Mesendoderm (in vitro differentiated cells): ENCODE measurements at regions not wholly inside any gene's neighbourhood (a gene's known extent, or its start where the extent isn't known, plus 50 kb on each side); places are given as distances from the start of the nearest gene placed in this dataset.

Experiments used
- DNase-seq: peaks from one replicate; pipeline ENCODE4 v3.0.0; 2013
- H2AK5ac ChIP-seq: 2 replicates; pipeline ENCODE4 v1.6.1; 2013; ENCODE audit warnings: low read length, inconsistent platforms
- H2BK120ac ChIP-seq: 2 replicates; pipeline ENCODE4 v1.6.1; 2013; ENCODE audit warnings: low read depth, mild to moderate bottlenecking, low read length, moderate library complexity, mixed read lengths
- H2BK15ac ChIP-seq: replicated peaks from 2 replicates; pipeline ENCODE4 v1.6.1; 2013; ENCODE audit warnings: low read depth, mild to moderate bottlenecking, moderate library complexity
- H2BK5ac ChIP-seq: 2 replicates; pipeline ENCODE4 v1.6.1; 2013; ENCODE audit warnings: low read length, inconsistent platforms
- H3K18ac ChIP-seq: 2 replicates; pipeline ENCODE4 v1.6.1; 2013; ENCODE audit warnings: mild to moderate bottlenecking, low read length, mixed read lengths
- H3K23ac ChIP-seq: one replicate; pipeline ENCODE4 v1.6.1; 2013; ENCODE audit warnings: low read length
- H3K27ac ChIP-seq: 2 replicates; pipeline ENCODE4 v1.5.1; 2013; ENCODE audit warnings: low read depth, mild to moderate bottlenecking, inconsistent platforms, low read length, moderate library complexity
- H3K27me3 ChIP-seq: 2 replicates; pipeline ENCODE4 v1.6.1; 2013; ENCODE audit warnings: low read length, control low read depth, mild to moderate bottlenecking, inconsistent platforms; ENCODE audit not compliant: insufficient read depth, poor library complexity
- H3K36me3 ChIP-seq: 2 replicates; pipeline ENCODE4 v1.6.1; 2013; ENCODE audit warnings: low read length, inconsistent platforms; ENCODE audit not compliant: control insufficient read depth, insufficient read depth
- H3K4ac ChIP-seq: one replicate; pipeline ENCODE4 v1.6.1; 2013; ENCODE audit warnings: low read depth, mild to moderate bottlenecking, low read length, moderate library complexity
- H3K4me1 ChIP-seq: 2 replicates; pipeline ENCODE4 v1.6.1; 2013; ENCODE audit warnings: low read depth, low read length, inconsistent platforms; ENCODE audit not compliant: control insufficient read depth
- H3K4me2 ChIP-seq: 2 replicates; pipeline ENCODE4 v1.6.1; 2013; ENCODE audit warnings: low read length
- H3K4me3 ChIP-seq: 2 replicates; pipeline ENCODE4 v1.5.1; 2013; ENCODE audit warnings: mild to moderate bottlenecking, low read length
- H3K56ac ChIP-seq: one replicate; pipeline ENCODE4 v1.6.1; 2013; ENCODE audit warnings: low read length
- H3K79me1 ChIP-seq: 2 replicates; pipeline ENCODE4 v1.6.1; 2013; ENCODE audit warnings: low read length, inconsistent platforms
- H3K79me2 ChIP-seq: 2 replicates; pipeline ENCODE4 v1.6.1; 2013; ENCODE audit warnings: mild to moderate bottlenecking, low read length; ENCODE audit not compliant: control insufficient read depth, insufficient read depth
- H3K9ac ChIP-seq: 2 replicates; pipeline ENCODE4 v1.6.1; 2013; ENCODE audit warnings: low read length, inconsistent platforms
- H4K5ac ChIP-seq: one replicate; pipeline ENCODE4 v1.6.1; 2013; ENCODE audit warnings: low read length
- H4K8ac ChIP-seq: one replicate; pipeline ENCODE4 v1.6.1; 2013; ENCODE audit warnings: low read depth, mild to moderate bottlenecking, control low read depth, low read length, moderate library complexity
- WGBS: extraction: QIAGEN DNeasy Blood & Tissue Kit; methylation state at CpG from one replicate; pipeline ENCODE4 v1.1.7; 2013; ENCODE audit warnings: low lambda C conversion rate, missing lambda C conversion rate; ENCODE audit not compliant: insufficient coverage; ENCODE audit errors: extremely low coverage; 5-methylcytosine and 5-hydroxymethylcytosine counted together

DNA sequence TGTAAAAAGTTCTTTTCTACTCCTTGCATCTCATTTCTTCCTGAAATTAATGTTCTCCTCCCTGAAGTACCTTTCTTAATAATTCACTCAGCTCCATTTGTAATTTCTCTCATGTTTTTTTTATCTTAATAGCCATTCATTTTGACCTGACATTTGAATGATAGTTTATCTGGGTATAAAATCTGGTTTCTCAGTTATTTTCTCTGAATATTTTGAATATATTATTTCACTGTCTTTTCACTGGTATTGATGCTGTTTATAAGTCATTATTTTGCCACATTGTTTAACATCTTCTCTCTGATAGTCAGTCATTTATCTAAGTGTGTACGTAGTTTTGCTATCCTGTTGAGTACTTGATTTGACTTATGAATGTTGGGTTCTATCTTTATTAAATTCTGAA is 68.8 kb upstream of the ARHGAP18 start:
- Histone ChIP-seq H3K79me2 (no peaks in the 10 kb centered on the region), H3K79me1 (no peaks in the 10 kb centered on the region), H3K27ac (no peak overlapping the region), H4K8ac (no peak overlapping the region), H3K4me3 (no peak overlapping the region), H3K23ac (no peak overlapping the region), H3K4ac (no peak overlapping the region), H3K27me3 (no peaks in the 10 kb centered on the region), H2BK15ac (no peak overlapping the region), H4K5ac (no peak overlapping the region), H3K4me2 (no peak overlapping the region), H3K9ac (no peak overlapping the region), H3K36me3 (no peaks in the 10 kb centered on the region), H3K18ac (no peak overlapping the region), H3K4me1 (no peaks in the 10 kb centered on the region), H3K56ac (no peak overlapping the region), H2BK120ac (no peak overlapping the region), H2BK5ac (no peak overlapping the region), H2AK5ac (no peak overlapping the region)
- no peak for DNase-seq
- no CpG with 5 or more reads among the region's 1 CpG for WGBS

DNA sequence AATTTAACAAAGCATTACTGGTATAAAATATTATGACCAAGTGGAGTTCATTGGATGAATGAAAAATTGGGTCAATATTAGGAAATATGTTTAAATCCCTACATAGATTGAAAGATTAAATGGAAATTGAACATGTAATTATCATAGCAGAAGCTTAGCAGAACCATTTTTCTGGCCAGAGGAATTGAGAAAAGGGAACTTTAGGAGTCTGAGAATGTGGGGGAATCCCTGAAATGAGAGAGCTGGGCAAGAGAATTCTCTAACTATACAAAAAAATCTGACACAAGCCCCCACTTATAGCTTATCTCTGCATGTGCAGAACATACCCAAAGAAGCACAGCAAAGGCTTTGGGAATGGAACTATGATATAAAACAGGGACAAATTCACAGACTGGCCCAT is 67.4 kb upstream of the ARHGAP18 start:
- no peaks in the 10 kb centered on the region for H3K27me3 ChIP-seq
- no peak for DNase-seq
- no peak overlapping the region for H2AK5ac ChIP-seq
- H2BK5ac ChIP-seq = no peak overlapping the region
- no peak overlapping the region for H4K5ac ChIP-seq
- no peak overlapping the region for H3K23ac ChIP-seq
- H3K4me1 ChIP-seq = no peaks in the 10 kb centered on the region
- H3K79me2 ChIP-seq = no peaks in the 10 kb centered on the region
- no peak overlapping the region for H3K9ac ChIP-seq
- no peak overlapping the region for H3K56ac ChIP-seq
- H2BK15ac ChIP-seq = no peak overlapping the region
- no peak overlapping the region for H3K4ac ChIP-seq
- H3K4me2 ChIP-seq = no peak overlapping the region
- H4K8ac ChIP-seq = no peak overlapping the region
- H3K18ac ChIP-seq = no peak overlapping the region
- H2BK120ac ChIP-seq = no peak overlapping the region
- no peak overlapping the region for H3K27ac ChIP-seq
- no peaks in the 10 kb centered on the region for H3K79me1 ChIP-seq
- no peak overlapping the region for H3K4me3 ChIP-seq
- H3K36me3 ChIP-seq = no peaks in the 10 kb centered on the region

DNA sequence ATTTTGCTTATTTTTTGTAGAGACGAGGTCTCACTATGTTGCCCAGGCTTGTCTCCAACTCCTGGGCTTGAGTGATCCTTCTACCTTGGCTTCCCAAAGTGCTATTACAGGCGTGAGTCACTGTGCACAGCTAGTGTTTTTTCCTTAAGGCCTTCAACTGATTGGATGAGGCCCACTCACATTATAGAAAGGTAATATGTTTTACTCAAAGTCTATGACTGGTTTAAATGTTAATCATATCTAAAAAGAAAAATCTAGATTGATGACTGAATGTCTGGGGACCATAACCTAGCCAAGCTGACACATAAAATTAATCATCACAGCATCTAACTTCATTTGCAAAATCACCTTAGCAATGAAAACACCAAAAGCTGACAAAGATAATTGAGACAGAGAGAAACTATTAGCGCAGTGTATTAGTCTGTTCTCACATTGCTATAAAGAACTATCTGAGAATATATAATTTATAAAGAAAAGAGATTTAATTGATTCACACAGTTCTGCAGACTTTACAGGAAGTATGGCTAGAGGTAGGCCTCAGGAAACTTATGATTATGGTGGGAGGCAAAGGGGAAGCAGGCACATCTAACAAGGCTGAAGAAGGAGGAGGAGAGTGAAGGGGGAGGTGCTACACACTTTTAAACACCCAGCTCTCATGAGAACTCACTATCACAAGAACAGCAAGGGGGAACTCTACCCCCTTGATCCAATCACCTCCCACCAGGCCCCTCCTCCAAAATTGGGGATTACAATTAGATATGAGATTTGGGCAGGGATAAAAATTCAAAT is 66.8 kb upstream of the ARHGAP18 start:
- no peak overlapping the region for H2BK120ac ChIP-seq
- H3K27ac ChIP-seq = no peak overlapping the region
- H3K18ac ChIP-seq = no peak overlapping the region
- no peak overlapping the region for H3K23ac ChIP-seq
- H3K27me3 ChIP-seq = no peaks in the 10 kb centered on the region
- H3K4ac ChIP-seq = no peak overlapping the region
- H2BK15ac ChIP-seq = no peak overlapping the region
- no peak overlapping the region for H2BK5ac ChIP-seq
- H2AK5ac ChIP-seq = no peak overlapping the region
- H4K5ac ChIP-seq = no peak overlapping the region
- H3K4me2 ChIP-seq = no peak overlapping the region
- WGBS = no CpG with 5 or more reads among the region's 3 CpGs
- no peaks in the 10 kb centered on the region for H3K79me2 ChIP-seq
- DNase-seq = no peak
- no peaks in the 10 kb centered on the region for H3K4me1 ChIP-seq
- no peaks in the 10 kb centered on the region for H3K79me1 ChIP-seq
- H3K56ac ChIP-seq = no peak overlapping the region
- H3K4me3 ChIP-seq = no peak overlapping the region
- H4K8ac ChIP-seq = no peak overlapping the region
- no peak overlapping the region for H3K9ac ChIP-seq
- no peaks in the 10 kb centered on the region for H3K36me3 ChIP-seq

DNA sequence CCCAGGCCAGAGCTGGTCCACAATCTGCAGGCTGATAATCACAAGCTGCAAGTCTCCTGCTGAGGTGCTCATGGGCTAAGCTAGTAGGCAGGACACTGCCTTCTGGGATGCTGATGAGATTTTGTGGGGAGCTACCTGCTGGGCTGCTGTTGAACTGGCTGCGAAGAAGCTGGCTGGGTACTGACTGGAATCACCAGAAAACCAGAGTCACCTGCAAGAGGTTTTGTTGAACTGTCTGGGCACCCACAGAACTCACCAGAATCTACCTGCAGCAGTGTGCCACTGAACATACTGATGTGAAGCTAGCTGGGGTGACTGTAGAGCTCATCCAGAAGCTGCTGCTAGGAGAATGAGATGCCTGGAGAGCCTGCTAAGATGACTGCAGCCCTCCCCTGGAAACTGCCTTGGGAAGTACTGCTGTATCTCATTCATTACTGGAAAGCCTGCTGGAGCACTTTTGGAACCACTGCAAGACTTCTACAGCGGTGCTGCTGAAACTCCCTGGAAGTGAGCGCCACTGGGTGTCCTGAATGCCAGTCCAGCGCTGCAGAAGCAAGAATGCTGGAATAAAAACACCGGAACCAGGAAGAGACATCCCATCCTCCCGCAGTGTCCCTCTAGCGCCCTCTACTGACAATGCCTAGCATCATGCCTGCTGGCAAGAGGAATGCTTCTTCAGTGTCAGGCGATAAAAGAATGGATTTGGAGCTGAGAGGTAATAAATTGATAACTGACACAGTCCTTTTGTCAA is 64.9 kb upstream of the ARHGAP18 start:
- no peaks in the 10 kb centered on the region for H3K79me1 ChIP-seq
- peak overlapping the region; percentile 70 for H3K4ac ChIP-seq
- no peak overlapping the region for H3K27ac ChIP-seq
- H3K27me3 ChIP-seq = no peaks in the 10 kb centered on the region
- no peaks in the 10 kb centered on the region for H3K36me3 ChIP-seq
- H3K23ac ChIP-seq = no peak overlapping the region
- no peak overlapping the region for H2BK5ac ChIP-seq
- H3K4me2 ChIP-seq = peak overlapping the region; percentile 64
- no CpG with 5 or more reads among the region's 8 CpGs for WGBS
- no peak overlapping the region for H3K56ac ChIP-seq
- no peak overlapping the region for H3K9ac ChIP-seq
- no peak overlapping the region for H4K8ac ChIP-seq
- H3K4me3 ChIP-seq = no peak overlapping the region
- no peaks in the 10 kb centered on the region for H3K4me1 ChIP-seq
- H3K18ac ChIP-seq = no peak overlapping the region
- no peaks in the 10 kb centered on the region for H3K79me2 ChIP-seq
- H2BK120ac ChIP-seq = no peak overlapping the region
- no peak overlapping the region for H2BK15ac ChIP-seq
- peak; percentile 86 for DNase-seq
- H2AK5ac ChIP-seq = no peak overlapping the region
- peak overlapping the region; percentile 72 for H4K5ac ChIP-seq

DNA sequence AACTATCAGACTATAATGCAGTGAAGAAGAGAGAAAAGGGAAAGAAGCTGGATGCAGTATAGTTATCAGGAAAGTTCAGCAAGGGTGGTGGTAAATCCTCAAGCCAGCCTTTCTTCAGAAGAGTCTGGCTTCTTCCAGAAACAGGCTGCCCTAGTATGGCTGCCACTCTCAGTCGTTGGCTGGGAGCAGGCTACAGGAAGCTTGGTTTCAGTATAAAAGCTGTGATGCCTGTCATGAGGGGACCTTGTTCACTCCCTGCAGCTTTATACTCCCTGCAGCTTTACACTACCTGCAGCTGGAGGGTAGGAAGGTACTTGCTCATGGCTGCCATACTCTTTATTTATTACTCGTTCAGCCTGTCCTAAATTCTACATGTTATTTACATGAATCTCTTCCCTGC is 63.3 kb upstream of the ARHGAP18 start:
- Histone ChIP-seq H3K23ac (no peak overlapping the region), H3K27ac (no peak overlapping the region), H3K36me3 (no peaks in the 10 kb centered on the region), H4K5ac (no peak overlapping the region), H2AK5ac (no peak overlapping the region), H2BK15ac (no peak overlapping the region), H4K8ac (no peak overlapping the region), H3K56ac (no peak overlapping the region), H2BK5ac (no peak overlapping the region), H2BK120ac (no peak overlapping the region), H3K4ac (no peak overlapping the region), H3K4me2 (no peak overlapping the region), H3K9ac (no peak overlapping the region), H3K79me1 (no peaks in the 10 kb centered on the region), H3K27me3 (no peaks in the 10 kb centered on the region), H3K4me3 (no peak overlapping the region), H3K79me2 (no peaks in the 10 kb centered on the region), H3K4me1 (no peaks in the 10 kb centered on the region), H3K18ac (no peak overlapping the region)
- no CpG with 5 or more reads among the region's 2 CpGs for WGBS
- DNase-seq = no peak
